Right cardiac atrium (tissue), 5 donors: ENCODE measurements at regions not wholly inside any gene's neighbourhood (a gene's known extent, or its start where the extent isn't known, plus 50 kb on each side); places are given as distances from the start of the nearest gene placed in this dataset.

Source experiments
- ATAC-seq, 2 donors: fragments of 200-7000 bp; cut with Tn5 transposase; one replicate each; pipeline versions ENCODE4 v1.8.0 to v1.9.1; 2020; ENCODE audit warnings: moderate library complexity in 2 of 2, mild to moderate bottlenecking in 1 of 2
- DNase-seq, 3 donors: peaks; one replicate each; pipeline ENCODE4 v3.0.0-alpha.2; 2020
- H3K27ac ChIP-seq: one replicate; pipeline ENCODE4 v1.5.1; 2013; ENCODE audit warnings: mild to moderate bottlenecking, low read length, control low read depth, moderate library complexity
- H3K27me3 ChIP-seq: one replicate; pipeline ENCODE4 v1.6.1; 2013; ENCODE audit not compliant: control insufficient read depth, insufficient read depth
- H3K4me1 ChIP-seq: one replicate; pipeline ENCODE4 v1.6.1; 2013; ENCODE audit warnings: low read length; ENCODE audit not compliant: control insufficient read depth, insufficient read depth
- H3K4me3 ChIP-seq: one replicate; pipeline ENCODE4 v1.5.1; 2013; ENCODE audit warnings: low read length, control low read depth
- H3K9me3 ChIP-seq: one replicate; pipeline ENCODE4 v1.6.1; 2013; ENCODE audit warnings: low read length; ENCODE audit not compliant: control insufficient read depth
- WGBS: extraction: QIAGEN DNeasy Blood & Tissue Kit; methylation state at CpG from one replicate; pipeline ENCODE4 v1.1.7; 2013; 5-methylcytosine and 5-hydroxymethylcytosine counted together
- intact Hi-C, 4 donors: fragments of 100-400 bp; cut with DNase I; formaldehyde crosslinking; loops; one replicate each; pipeline versions ENCODE4 v1.11.0 to v1.14.0; 2022 to 2023
- donor health status: healthy with polysubstance abuse.
- donor health status: DM: no; HTN: yes; CAD: no.
- donor health status: DM: no; HTN: no; CAD: no.
- donor health status: DM: no; HTN: yes; CAD: no; lungs with severe emphysema.
- donor health status: DM: yes; HTN: yes; CAD: no.

DNA sequence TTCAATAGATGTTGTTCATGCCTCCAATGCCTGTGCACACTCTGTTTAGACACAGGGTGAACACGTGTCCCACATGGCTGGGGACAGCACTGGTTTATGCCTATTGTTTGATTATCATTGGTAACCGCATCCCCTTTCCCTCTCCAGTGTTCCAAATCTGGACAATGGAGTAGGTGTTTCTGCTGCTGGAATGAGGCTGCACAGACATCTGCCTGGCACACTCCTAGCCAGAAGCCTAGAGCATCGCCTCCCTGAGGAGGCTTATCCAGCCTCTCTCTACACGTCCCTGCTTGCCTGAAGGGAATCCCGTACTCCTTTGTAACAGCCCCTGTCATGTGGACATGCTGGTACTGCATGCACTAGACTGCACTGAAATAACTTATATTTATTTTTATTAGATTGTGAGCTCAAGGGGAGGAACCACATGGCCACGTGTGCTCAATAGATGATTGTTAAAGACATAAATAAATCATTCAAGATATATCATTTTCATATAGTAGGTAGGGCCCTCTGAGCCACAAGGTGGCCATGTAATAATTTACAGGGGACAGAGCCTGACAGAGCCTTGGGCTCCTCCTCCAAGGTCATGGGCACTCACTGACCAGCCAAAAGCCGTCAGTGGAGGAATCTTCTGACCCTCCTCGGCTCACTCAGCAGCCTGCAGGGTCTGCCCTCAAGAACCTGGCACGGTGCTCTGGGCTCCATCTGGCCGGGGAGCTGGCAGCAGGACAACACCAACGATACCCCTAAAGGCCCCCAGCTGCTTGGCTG lies 310.9 kb upstream of the ZNF32 start:
- no peak overlapping the region for H3K27ac ChIP-seq

GRCh38 chr10:43958964-43959363 lies 310.3 kb upstream of the ZNF32 start:
- H3K4me1 ChIP-seq: no peaks in the 10 kb centered on the region
- H3K27ac ChIP-seq: no peak overlapping the region
- intact Hi-C loops: no loop called here
- no peak for DNase-seq
- H3K4me3 ChIP-seq: no peak overlapping the region
- no peaks in the 10 kb centered on the region for H3K27me3 ChIP-seq
- 97% methylated on average over 6 of the region's 6 CpGs for WGBS
- H3K9me3 ChIP-seq: no peaks in the 10 kb centered on the region
- no peak for ATAC-seq

More for the DNA sequence above, 310.9 kb upstream of the ZNF32 start:
- Histone ChIP-seq H3K4me3 (no peak overlapping the region), H3K27me3 (no peaks in the 10 kb centered on the region), H3K9me3 (no peaks in the 10 kb centered on the region), H3K4me1 (no peaks in the 10 kb centered on the region)
- 75% methylated on average over 11 of the region's 11 CpGs for WGBS
- DNase-seq (no peak), ATAC-seq (no peak)
- intact Hi-C loops: no loop called here

- intact Hi-C loops: no loop called here
- 85% methylated on average over 6 of the region's 6 CpGs for WGBS
These were observed 309.4 kb upstream of the ZNF32 start for GRCh38 chr10:43958071-43958432.

DNA sequence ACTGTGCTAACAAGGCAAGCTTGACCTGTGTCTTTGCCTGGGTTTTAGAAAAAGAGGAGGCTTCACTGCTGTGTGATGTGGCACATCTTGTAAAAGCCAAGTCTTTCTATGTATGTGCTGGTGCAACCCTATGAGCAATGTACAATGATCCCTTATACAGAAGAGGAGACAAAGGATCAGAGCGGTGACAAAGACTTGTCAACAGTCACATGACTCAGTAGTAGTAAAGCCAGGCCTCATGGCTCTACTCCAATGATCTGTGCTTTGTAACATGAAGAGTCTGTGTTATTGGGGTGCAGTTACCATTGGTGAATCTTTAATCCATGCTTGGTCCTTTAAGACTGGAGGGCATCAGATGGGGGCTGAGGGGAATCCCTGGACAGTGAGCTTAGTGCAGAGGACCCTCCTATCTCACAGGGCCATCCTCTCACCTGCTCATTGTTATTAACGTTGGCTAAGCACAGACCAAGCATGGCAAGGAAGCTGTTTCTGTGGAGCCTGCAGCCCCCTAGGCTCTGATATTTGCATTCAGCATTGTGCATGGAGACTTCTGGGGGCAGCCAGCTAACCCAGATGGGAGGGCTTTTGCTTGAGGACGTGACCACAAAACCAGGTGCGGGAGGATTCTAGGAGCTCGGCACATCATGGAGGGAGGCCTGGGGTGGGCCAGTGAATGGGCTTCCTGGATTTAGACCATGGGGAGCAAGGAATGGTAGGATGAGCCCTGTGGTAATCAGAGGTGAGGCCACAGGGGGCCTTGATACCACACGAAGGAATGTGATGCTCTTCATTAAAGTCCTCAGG lies 308.8 kb upstream of the ZNF32 start:
- ATAC-seq: no peak

More at GRCh38 chr10:43958071-43958432, 309.4 kb upstream of the ZNF32 start:
- H3K9me3 ChIP-seq: no peaks in the 10 kb centered on the region
- no peaks in the 10 kb centered on the region for H3K27me3 ChIP-seq
- DNase-seq: no peak
- H3K4me1 ChIP-seq: no peaks in the 10 kb centered on the region
- ATAC-seq: no peak
- no peak overlapping the region for H3K27ac ChIP-seq
- H3K4me3 ChIP-seq: no peak overlapping the region

DNA sequence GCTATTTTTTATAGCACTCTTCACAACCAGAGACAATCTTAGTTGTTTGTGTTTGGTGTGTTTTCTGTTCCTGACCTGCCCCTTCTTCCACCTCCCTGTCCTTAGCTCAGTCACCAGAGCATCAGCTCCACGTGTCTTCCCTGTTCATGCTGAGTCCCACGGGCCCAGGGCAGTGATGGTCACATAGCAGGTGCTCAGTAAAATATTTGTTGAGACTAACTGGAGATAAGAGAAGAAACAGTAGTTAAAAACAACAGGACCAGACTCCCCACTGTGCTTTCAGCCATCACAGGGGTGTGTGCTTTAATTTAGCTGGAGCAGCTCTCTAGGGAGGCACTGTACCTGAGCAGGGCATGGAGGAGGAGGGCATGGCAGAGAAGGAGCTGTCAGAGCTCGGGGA lies 307.3 kb upstream of the ZNF32 start:
- Histone ChIP-seq H3K9me3 (no peaks in the 10 kb centered on the region), H3K4me1 (no peaks in the 10 kb centered on the region), H3K4me3 (no peak overlapping the region), H3K27ac (no peak overlapping the region), H3K27me3 (no peaks in the 10 kb centered on the region)
- no peak for DNase-seq
- no peak for ATAC-seq
- intact Hi-C loops: no loop called here
- WGBS: 92% methylated on average over 3 of the region's 3 CpGs

More for the DNA sequence above, 308.8 kb upstream of the ZNF32 start:
- no peaks in the 10 kb centered on the region for H3K9me3 ChIP-seq
- no peaks in the 10 kb centered on the region for H3K27me3 ChIP-seq
- H3K4me3 ChIP-seq: no peak overlapping the region
- intact Hi-C loops: no loop called here
- H3K4me1 ChIP-seq: no peaks in the 10 kb centered on the region
- DNase-seq: no peak
- H3K27ac ChIP-seq: no peak overlapping the region
- WGBS: 97% methylated on average over 6 of the region's 6 CpGs

GRCh38 chr10:43955002-43955596 lies 306.4 kb upstream of the ZNF32 start:
- Histone ChIP-seq H3K27me3 (no peaks in the 10 kb centered on the region), H3K27ac (no peak overlapping the region), H3K9me3 (no peaks in the 10 kb centered on the region), H3K4me1 (no peaks in the 10 kb centered on the region), H3K4me3 (no peak overlapping the region)
- DNase-seq (no peak), ATAC-seq (no peak)
- 88% methylated on average over 5 of the region's 5 CpGs for WGBS
- intact Hi-C loops: no loop called here

GRCh38 chr10:43953672-43954071 lies 305.0 kb upstream of the ZNF32 start:
- no peak overlapping the region for H3K4me3 ChIP-seq
- ATAC-seq (no peak), DNase-seq (no peak)
- no peaks in the 10 kb centered on the region for H3K4me1 ChIP-seq
- 83% methylated on average over 3 of the region's 3 CpGs for WGBS
- no peaks in the 10 kb centered on the region for H3K9me3 ChIP-seq
- intact Hi-C loops: no loop called here
- no peaks in the 10 kb centered on the region for H3K27me3 ChIP-seq
- H3K27ac ChIP-seq: no peak overlapping the region

GRCh38 chr10:43952760-43953159 lies 304.1 kb upstream of the ZNF32 start:
- no peak overlapping the region for H3K27ac ChIP-seq
- intact Hi-C loops: no loop called here
- H3K4me3 ChIP-seq: no peak overlapping the region
- H3K9me3 ChIP-seq: no peaks in the 10 kb centered on the region
- H3K4me1 ChIP-seq: no peaks in the 10 kb centered on the region
- WGBS: 96% methylated on average over 1 of the region's 1 CpG
- no peak for DNase-seq
- H3K27me3 ChIP-seq: no peaks in the 10 kb centered on the region
- ATAC-seq: no peak

DNA sequence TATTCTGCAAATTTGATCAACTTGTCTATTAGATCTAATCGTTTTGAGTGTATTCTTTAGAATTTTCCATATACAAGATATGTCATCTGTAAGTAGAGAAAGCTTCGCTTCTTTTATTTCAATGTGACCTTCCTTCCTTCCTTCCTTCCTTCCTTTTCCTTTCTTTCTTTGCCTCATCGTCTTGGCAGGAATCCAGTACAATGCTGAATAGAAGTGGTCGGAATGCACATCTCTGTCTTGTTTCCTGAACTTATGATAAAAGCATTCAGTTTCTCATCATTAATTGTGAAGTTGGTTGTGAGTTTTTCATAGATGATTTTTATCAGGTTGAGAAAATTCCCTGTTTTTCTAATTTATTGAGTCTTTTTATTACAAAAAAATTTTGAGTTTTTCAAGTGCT lies 300.7 kb upstream of the ZNF32 start:
- ATAC-seq (no peak), DNase-seq (no peak)
- H3K4me1 ChIP-seq: no peaks in the 10 kb centered on the region
- intact Hi-C loops: no loop called here
- no peak overlapping the region for H3K4me3 ChIP-seq
- 37% methylated on average over 4 of the region's 4 CpGs for WGBS
- H3K27me3 ChIP-seq: no peaks in the 10 kb centered on the region
- no peak overlapping the region for H3K27ac ChIP-seq
- no peaks in the 10 kb centered on the region for H3K9me3 ChIP-seq

DNA sequence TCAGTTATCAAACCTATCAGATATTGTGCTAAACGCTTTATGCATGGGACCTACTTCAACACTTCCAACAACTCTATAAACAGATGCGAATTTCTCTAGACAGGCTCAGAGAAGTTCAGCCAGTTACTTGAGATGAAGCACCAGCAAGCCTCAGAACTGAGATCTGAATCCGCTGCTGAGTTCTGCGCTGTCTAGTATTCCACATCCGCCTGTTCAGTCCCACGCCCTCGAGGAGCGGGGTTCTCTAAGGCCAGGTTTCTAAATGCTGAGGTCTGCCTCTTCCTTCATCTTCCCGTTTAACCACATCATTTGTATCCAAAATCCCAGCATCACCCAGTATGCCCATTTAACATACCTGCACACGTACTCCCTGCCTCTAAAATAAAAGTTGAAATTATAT lies 297.8 kb upstream of the ZNF32 start:
- WGBS: 97% methylated on average over 10 of the region's 10 CpGs
- DNase-seq: no peak
- no peak for ATAC-seq
- Histone ChIP-seq H3K4me3 (no peak overlapping the region), H3K27ac (no peak overlapping the region), H3K4me1 (peaks cover 9% of the 10 kb centered on the region), H3K27me3 (no peaks in the 10 kb centered on the region), H3K9me3 (no peaks in the 10 kb centered on the region)
- intact Hi-C loops: no loop called here

DNA sequence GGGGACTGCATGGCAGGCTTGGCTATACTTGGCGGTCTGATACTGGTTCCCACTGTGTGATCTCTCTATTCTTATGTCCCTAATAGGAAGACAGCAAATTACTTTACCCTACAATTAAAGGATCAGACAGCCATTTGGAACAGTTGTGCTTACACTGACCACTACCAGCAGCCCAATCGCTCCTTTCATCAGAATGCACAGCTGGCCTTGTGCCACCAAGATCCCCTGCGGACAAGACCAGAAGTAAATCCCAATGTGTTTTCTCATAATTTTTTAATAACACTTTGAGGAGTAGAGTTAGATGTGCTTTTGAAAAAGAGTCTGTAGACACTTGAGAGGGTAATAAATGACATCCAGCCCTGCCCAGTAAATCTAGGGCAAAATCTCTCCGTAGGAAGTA lies 297.2 kb upstream of the ZNF32 start:
- no peak for DNase-seq
- no peaks in the 10 kb centered on the region for H3K9me3 ChIP-seq
- no peak for ATAC-seq
- 95% methylated on average over 4 of the region's 4 CpGs for WGBS
- peaks cover 12% of the 10 kb centered on the region for H3K4me1 ChIP-seq
- H3K27me3 ChIP-seq: no peaks in the 10 kb centered on the region
- intact Hi-C loops: no loop called here
- H3K4me3 ChIP-seq: no peak overlapping the region
- H3K27ac ChIP-seq: no peak overlapping the region
